Natural killer cell (primary cell): ENCODE measurements at regions not wholly inside any gene's neighbourhood (a gene's known extent, or its start where the extent isn't known, plus 50 kb on each side); places are given as distances from the start of the nearest gene placed in this dataset.

Experiments used
- ATAC-seq, 3 donors: fragments of 150-1000 bp in 2 of 3; fragments of 200-7000 bp in 1 of 3; cut with Tn5 transposase; 1 replicate in 1 of 3; 2 replicates in 2 of 3; pipeline ENCODE4 v1.10.0; 2021; ENCODE audit warnings: mild to moderate bottlenecking in 2 of 3, moderate library complexity in 2 of 3
- DNase-seq, 2 donors: peaks; one replicate each; pipeline versions ENCODE4 v3.0.0 to v3.0.0-alpha.2; 2013 to 2021; ENCODE audit warnings: mixed read lengths in 1 of 2
- H3K27ac ChIP-seq: one replicate; pipeline ENCODE4 v1.5.1; 2013; ENCODE audit warnings: mild to moderate bottlenecking, low read length
- H3K27me3 ChIP-seq: one replicate; pipeline ENCODE4 v1.6.1; 2013; ENCODE audit warnings: low read length; ENCODE audit not compliant: control insufficient read depth, insufficient read depth
- H3K36me3 ChIP-seq: one replicate; pipeline ENCODE4 v1.6.1; 2013; ENCODE audit warnings: low read length; ENCODE audit not compliant: control insufficient read depth, insufficient read depth
- H3K4me1 ChIP-seq: one replicate; pipeline ENCODE4 v1.6.1; 2013; ENCODE audit warnings: low read length; ENCODE audit not compliant: control insufficient read depth, insufficient read depth
- H3K4me3 ChIP-seq: one replicate; pipeline ENCODE4 v1.5.1; 2013; ENCODE audit warnings: low read length
- H3K9me3 ChIP-seq: one replicate; pipeline ENCODE4 v1.6.1; 2013; ENCODE audit warnings: low read length; ENCODE audit not compliant: control insufficient read depth, insufficient read depth
- H3K27ac Mint-ChIP-seq, 2 donors: one replicate each; pipeline ENCODE4 v1.8.0; 2022; ENCODE audit warnings: mild to moderate bottlenecking in 2 of 2, mixed read lengths in 2 of 2, moderate library complexity in 1 of 2
- H3K27me3 Mint-ChIP-seq, 2 donors: one replicate each; pipeline ENCODE4 v1.8.0; 2022; ENCODE audit warnings: low read depth in 2 of 2, mixed read lengths in 2 of 2
- H3K36me3 Mint-ChIP-seq: one replicate; pipeline ENCODE4 v1.8.0; 2022; ENCODE audit warnings: mixed read lengths
- H3K4me1 Mint-ChIP-seq, 2 donors: one replicate each; pipeline ENCODE4 v1.8.0; 2022; ENCODE audit warnings: mixed read lengths in 2 of 2
- H3K4me3 Mint-ChIP-seq: one replicate; pipeline ENCODE4 v1.8.0; 2022; ENCODE audit warnings: mild to moderate bottlenecking, moderate library complexity, mixed read lengths
- H3K9me3 Mint-ChIP-seq, 2 donors: one replicate each; pipeline ENCODE4 v1.8.0; 2022; ENCODE audit warnings: mixed read lengths in 2 of 2
- CTCF ChIP-seq: fragments of 200-600 bp; IDR thresholded peaks from one replicate; pipeline ENCODE4 v1.8.0; 2022; ENCODE audit warnings: antibody characterized with exemption
- WGBS: methylation state at CpG from one replicate; pipeline ENCODE4 v1.1.7; 2013; ENCODE audit warnings: missing lambda C conversion rate; ENCODE audit not compliant: insufficient coverage; 5-methylcytosine and 5-hydroxymethylcytosine counted together
- intact Hi-C: fragments of 100-400 bp; cut with micrococcal nuclease; formaldehyde crosslinking; loops from one replicate; pipeline ENCODE4 v1.14.2; 2022

- DNase-seq (no peak), ATAC-seq (no peak)
- Mint-ChIP-seq H3K4me1 (no peaks in the 10 kb centered on the region), H3K27ac (no peak overlapping the region), H3K27me3 (peaks cover 0 to 3% of the 10 kb centered on the region in 2 donors), H3K9me3 (no peaks in the 10 kb centered on the region), H3K36me3 (no peaks in the 10 kb centered on the region), H3K4me3 (no peak overlapping the region)
- intact Hi-C loops = no loop called here
- no peaks in the 10 kb centered on the region for H3K36me3 ChIP-seq
- no peaks in the 10 kb centered on the region for H3K4me1 ChIP-seq
- H3K27me3 ChIP-seq = no peaks in the 10 kb centered on the region
- 92% methylated on average over 5 of the region's 5 CpGs for WGBS
- H3K4me3 ChIP-seq = no peak overlapping the region
- H3K9me3 ChIP-seq = no peaks in the 10 kb centered on the region
- TF ChIP-seq CTCF = no peak
- H3K27ac ChIP-seq = no peak overlapping the region
Measured at GRCh38 chr12:45591635-45592034, 137.9 kb upstream of the ARID2 start.

- H3K4me3 Mint-ChIP-seq = no peak overlapping the region
- ATAC-seq = no peak
Measured at GRCh38 chr12:45596366-45596765, 133.1 kb upstream of the ARID2 start.

GRCh38 chr12:45598336-45598735 lies 131.2 kb upstream of the ARID2 start:
- peaks cover 0 to 6% of the 10 kb centered on the region in 2 donors for H3K27me3 Mint-ChIP-seq
- no CpG with 5 or more reads among the region's 2 CpGs for WGBS
- H3K9me3 ChIP-seq = no peaks in the 10 kb centered on the region
- H3K9me3 Mint-ChIP-seq = no peaks in the 10 kb centered on the region
- H3K27ac ChIP-seq = no peak overlapping the region
- H3K27me3 ChIP-seq = no peaks in the 10 kb centered on the region
- no peaks in the 10 kb centered on the region for H3K36me3 ChIP-seq
- no peaks in the 10 kb centered on the region for H3K36me3 Mint-ChIP-seq
- no peak for TF ChIP-seq CTCF
- ATAC-seq (no peak), DNase-seq (no peak)
- no peak overlapping the region for H3K4me3 ChIP-seq
- H3K4me3 Mint-ChIP-seq = no peak overlapping the region
- no peaks in the 10 kb centered on the region for H3K4me1 Mint-ChIP-seq
- H3K27ac Mint-ChIP-seq = no peak overlapping the region
- intact Hi-C loops = no loop called here
- H3K4me1 ChIP-seq = no peaks in the 10 kb centered on the region

More at GRCh38 chr12:45596366-45596765, 133.1 kb upstream of the ARID2 start:
- no peak overlapping the region for H3K27ac Mint-ChIP-seq
- no peaks in the 10 kb centered on the region for H3K36me3 Mint-ChIP-seq
- Histone ChIP-seq H3K27ac (no peak overlapping the region), H3K4me3 (no peak overlapping the region), H3K4me1 (no peaks in the 10 kb centered on the region), H3K9me3 (no peaks in the 10 kb centered on the region), H3K36me3 (no peaks in the 10 kb centered on the region), H3K27me3 (no peaks in the 10 kb centered on the region)
- no peak for TF ChIP-seq CTCF
- no peaks in the 10 kb centered on the region for H3K4me1 Mint-ChIP-seq
- H3K9me3 Mint-ChIP-seq = no peaks in the 10 kb centered on the region
- no peak for DNase-seq
- peaks cover 0 to 6% of the 10 kb centered on the region in 2 donors for H3K27me3 Mint-ChIP-seq
- intact Hi-C loops = no loop called here
- 100% methylated on average over 1 of the region's 1 CpG for WGBS

- ATAC-seq = no peak
- Mint-ChIP-seq H3K9me3 (no peaks in the 10 kb centered on the region), H3K4me3 (no peak overlapping the region), H3K27me3 (peaks cover 0 to 6% of the 10 kb centered on the region in 2 donors), H3K27ac (no peak overlapping the region), H3K4me1 (no peaks in the 10 kb centered on the region), H3K36me3 (no peaks in the 10 kb centered on the region)
- no peak for TF ChIP-seq CTCF
- intact Hi-C loops = no loop called here
- Histone ChIP-seq H3K27me3 (no peaks in the 10 kb centered on the region), H3K4me1 (no peaks in the 10 kb centered on the region), H3K4me3 (no peak overlapping the region), H3K9me3 (no peaks in the 10 kb centered on the region), H3K27ac (no peak overlapping the region), H3K36me3 (no peaks in the 10 kb centered on the region)
- no peak for DNase-seq
- WGBS = 83% methylated on average over 1 of the region's 1 CpG
Measured at GRCh38 chr12:45598761-45599160, 130.7 kb upstream of the ARID2 start.
